ENCODE measurements at regions not wholly inside any gene's neighbourhood (a gene's known extent, or its start where the extent isn't known, plus 50 kb on each side); places are given as distances from the start of the nearest gene placed in this dataset.

GRCh38 chr7:13834328-13834761, 155.1 kb downstream of the ETV1 start:
- H3K36me3 ChIP-seq (ENCODE audit: control insufficient read depth, insufficient read depth, low read length), result no peaks in the 10 kb centered on the region
- no peak for DNase-seq (ENCODE audit: low read depth)

GRCh38 chr7:13835442-13835841, 154.0 kb downstream of the ETV1 start:
- no peak overlapping the region for H3K4me3 ChIP-seq (ENCODE audit: low read depth, low read length)
- DNase-seq (ENCODE audit: low read depth), result no peak
- H3K27me3 ChIP-seq (ENCODE audit: control insufficient read depth, insufficient read depth, low read length), result no peaks in the 10 kb centered on the region
- no peak for TF ChIP-seq CTCF (IDR thresholded peaks at IDR 0.05; ENCODE audit: insufficient read depth, low read length, poor library complexity, severe bottlenecking)
- no peaks in the 10 kb centered on the region for H3K36me3 ChIP-seq (ENCODE audit: control insufficient read depth, insufficient read depth, low read length)

More at GRCh38 chr7:13834328-13834761, 155.1 kb downstream of the ETV1 start:
- no peaks in the 10 kb centered on the region for H3K27me3 ChIP-seq (ENCODE audit: control insufficient read depth, insufficient read depth, low read length)
- no peak for TF ChIP-seq CTCF (IDR thresholded peaks at IDR 0.05; ENCODE audit: insufficient read depth, low read length, poor library complexity, severe bottlenecking)
- H3K4me3 ChIP-seq (ENCODE audit: low read depth, low read length), result no peak overlapping the region

- H3K4me3 ChIP-seq (ENCODE audit: low read depth, low read length), result no peak overlapping the region
- H3K27me3 ChIP-seq (ENCODE audit: control insufficient read depth, insufficient read depth, low read length), result no peaks in the 10 kb centered on the region
- TF ChIP-seq CTCF (IDR thresholded peaks at IDR 0.05; ENCODE audit: insufficient read depth, low read length, poor library complexity, severe bottlenecking), result no peak
- H3K36me3 ChIP-seq (ENCODE audit: control insufficient read depth, insufficient read depth, low read length), result no peaks in the 10 kb centered on the region
- no peak for DNase-seq (ENCODE audit: low read depth)
Observed at GRCh38 chr7:13839063-13839462, 150.4 kb downstream of the ETV1 start.
